ENCODE measurements at regions not wholly inside any gene's neighbourhood (a gene's known extent, or its start where the extent isn't known, plus 50 kb on each side); places are given as distances from the start of the nearest gene placed in this dataset.

DNA sequence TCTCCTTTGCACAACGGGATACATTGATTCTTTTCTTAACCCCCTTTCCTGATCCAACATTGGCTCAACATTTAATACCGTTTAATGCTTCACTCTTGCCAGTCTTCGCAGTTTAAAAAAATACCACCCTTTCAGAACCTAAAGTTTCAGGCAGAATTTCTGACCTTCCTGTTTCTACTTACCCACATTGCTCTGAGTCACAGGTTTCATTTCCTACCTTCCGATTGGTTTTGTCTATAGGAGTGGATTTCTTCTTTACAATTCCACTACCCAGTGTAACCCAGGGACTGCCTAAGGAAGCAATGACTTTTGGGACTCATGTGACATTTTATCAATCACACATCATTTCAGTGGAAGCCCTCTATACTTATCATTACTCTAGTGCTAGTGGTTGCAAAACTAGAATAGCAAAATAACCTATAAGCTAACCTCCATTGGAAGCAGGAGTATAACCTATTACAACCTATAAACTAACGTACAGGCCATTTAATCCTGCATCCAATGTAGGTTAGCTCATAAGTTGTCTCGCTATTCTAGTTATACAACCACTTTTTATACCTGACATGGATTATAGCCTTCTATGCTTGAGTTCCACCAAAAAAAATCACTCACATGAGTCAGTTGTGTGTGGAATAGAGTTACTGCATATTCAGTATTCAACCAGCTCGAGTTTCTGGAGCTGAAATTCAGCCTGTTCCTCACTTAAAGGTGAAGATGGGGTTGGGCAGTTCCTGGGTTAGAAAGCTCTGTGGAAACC, 64.9 kb upstream of the KITLG start:
- DNase-seq (ENCODE audit: low read depth) = no peak

DNA sequence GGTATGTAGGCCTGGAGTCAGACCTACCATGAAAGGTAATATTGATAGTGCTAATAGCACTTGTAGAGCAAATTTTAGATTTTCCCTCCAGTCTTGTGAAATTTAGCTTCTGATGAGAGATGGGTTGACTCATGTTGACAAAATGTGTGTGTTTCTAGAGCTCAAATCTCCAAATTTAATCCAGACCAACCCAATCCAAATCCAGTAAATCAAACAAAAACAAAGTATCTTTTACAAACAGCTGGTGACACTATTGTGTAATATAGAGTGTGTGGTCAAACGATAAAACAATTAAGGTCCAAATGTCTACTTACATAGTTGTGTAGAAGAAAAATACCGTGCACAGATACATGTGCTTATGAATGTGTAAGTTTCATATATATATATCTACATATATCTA, 63.4 kb upstream of the KITLG start:
- peak; percentile 92 for DNase-seq (ENCODE audit: low read depth)

DNA sequence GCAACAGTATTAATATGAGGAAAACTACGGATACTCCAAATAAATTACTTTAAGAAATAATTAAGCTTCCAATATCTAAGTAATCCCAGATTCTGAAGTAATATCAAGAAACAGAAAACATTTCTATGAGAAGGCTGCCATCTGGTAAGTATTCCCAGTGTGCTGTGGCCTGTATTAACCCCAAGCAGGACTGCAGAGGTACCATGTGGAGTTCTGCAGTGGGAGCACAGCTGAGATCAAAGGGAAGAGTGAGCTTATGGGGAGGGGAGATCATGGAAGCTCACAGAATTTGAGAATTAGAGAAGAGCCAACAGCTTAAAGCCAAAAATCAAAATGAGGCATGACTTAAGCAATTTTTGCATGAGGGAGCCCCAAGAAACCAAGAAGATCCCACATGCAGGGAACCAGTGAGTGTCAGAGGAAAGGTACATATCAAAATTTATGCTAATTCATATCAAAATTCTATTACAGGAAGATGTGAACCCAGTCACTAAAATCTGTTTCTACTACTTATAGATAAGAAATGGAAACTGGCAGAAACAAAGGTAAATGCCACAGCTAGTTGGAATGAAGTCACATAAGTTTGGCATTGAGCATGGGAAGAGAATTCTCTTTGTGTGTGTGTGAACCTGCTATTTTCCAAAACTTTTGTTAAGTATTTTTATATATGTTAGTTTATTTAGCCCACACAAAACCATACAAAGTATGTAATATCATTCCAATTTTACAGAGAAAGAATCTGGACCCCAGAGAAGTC, 62.6 kb upstream of the KITLG start:
- no peak for DNase-seq (ENCODE audit: low read depth)

DNA sequence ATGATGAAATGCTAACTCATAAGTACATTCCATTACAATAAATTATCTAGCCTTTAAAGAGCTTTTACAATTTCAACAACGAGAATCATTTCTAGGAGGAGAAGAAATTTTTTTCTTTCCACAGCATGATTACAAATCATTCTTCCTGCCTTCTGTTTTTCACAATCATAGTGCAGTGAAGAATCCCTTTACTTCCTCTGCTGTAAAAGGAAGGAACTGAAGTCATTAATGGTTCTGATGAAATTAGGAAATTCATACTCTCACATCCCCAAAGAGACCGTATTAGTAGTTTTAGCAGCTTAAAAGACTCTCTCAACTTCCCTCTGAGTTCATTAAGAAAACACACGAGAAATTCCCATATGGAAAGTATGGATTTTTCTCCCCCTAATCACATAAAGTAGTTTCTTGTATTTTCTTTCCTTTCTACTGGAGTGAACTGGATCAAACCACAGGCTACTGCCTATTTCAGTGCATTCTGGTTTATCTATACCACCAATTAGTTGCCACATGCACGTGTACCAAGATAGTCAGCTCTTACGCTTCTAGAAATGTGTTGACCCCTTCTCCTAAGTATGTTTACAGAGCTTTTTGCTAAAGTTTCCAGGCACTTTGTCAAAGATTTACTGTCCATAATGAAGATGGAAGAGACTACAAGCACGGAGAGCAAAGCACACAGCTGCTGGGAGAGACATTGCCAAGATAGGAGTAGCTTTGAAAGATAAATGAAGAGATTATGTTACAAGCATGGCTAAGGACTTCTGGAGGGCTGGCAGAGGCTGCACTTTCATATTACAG, 58.9 kb upstream of the KITLG start:
- DNase-seq (ENCODE audit: low read depth) = peak; percentile 58

DNA sequence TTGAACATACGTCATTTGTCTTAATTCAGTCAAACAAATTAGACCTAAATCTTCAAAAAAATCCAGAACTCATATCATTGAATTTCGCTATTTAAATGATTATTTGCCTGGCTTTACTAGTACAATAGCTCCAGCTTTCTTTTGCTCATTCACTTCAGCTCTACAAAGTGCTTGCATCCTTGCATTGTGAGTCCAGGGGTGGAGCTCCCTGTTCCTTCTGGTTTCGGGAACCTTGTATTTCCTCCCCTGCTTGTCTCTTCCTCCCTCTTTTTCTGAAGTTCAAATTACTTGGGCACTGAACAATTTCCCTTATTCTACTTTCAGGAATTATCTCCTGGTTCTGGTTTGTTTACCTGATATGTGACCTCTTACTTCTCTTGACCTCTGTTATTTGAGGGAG, 58.1 kb upstream of the KITLG start:
- no peak for DNase-seq (ENCODE audit: low read depth)

DNA sequence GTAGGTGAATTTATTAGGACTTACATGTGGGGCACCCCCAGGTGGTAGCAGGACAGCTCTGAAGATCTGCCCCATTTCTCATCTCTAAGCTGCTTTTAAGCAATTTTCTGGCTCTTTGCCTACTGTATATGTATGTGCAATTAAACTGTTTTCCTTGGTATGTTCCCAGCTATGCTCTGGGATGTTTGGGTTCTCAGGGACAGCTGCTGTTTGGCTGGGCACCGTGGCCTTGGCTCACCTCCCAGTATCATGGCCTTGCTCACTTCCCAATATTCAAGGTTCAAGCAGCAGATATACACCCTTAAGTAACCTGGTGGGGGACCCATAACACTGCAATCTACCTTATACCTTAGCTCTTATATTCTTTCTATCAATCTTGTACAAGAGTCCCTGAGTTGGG, 53.7 kb upstream of the KITLG start:
- peak; percentile 23 for DNase-seq (ENCODE audit: low read depth)

DNA sequence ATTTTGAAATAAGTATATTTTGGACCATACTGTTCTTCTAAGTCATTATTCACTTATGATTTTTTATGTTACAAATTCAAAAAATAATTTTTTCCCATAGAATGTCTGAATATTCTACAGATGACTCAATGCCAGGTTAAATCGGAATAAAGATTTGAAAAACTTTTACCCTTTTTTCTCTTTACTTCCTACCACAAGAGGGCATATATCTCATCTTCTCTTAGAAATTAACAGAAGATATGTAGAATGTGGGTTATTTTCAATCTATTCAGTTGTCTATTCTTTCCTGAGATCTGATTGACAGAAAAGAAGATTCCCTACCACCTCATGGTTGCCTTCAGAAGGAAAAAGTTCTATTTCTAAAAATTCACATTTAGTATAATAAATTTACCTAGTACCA, 53.0 kb upstream of the KITLG start:
- DNase-seq (ENCODE audit: low read depth) = peak; percentile 14

DNA sequence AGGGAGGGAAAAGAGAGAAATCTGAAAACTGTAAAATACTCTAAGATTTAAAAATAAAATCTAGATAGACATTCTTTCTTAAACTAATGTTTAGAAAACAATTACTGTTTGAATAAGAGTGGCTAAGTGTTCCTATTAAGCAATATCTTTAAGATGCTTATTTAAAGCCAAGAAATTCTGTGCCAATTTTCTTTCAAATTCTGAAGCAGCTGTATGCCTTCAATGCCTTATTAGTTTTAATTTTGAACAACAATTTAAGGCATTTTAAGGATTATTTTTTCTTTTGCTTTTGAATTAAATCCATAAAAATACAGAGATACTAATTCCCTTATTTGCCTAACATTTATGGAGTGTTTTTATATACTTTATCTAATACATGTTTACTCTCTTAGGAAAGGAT, 50.3 kb upstream of the KITLG start:
- DNase-seq (ENCODE audit: low read depth) = no peak

Data from LHCN-M2 (cell line).